GM12865 (cell line): ENCODE measurements at regions not wholly inside any gene's neighbourhood (a gene's known extent, or its start where the extent isn't known, plus 50 kb on each side); places are given as distances from the start of the nearest gene placed in this dataset.

ENCODE experiments used
- DNase-seq: peaks from one replicate; pipeline ENCODE4 v3.0.0; 2010; ENCODE audit warnings: low read depth
- H3K4me3 ChIP-seq: 2 replicates; pipeline ENCODE4 v1.5.1; 2011; ENCODE audit warnings: mild to moderate bottlenecking, low read depth, low read length, control low read depth
- CTCF ChIP-seq: IDR thresholded peaks from 2 replicates; pipeline ENCODE4 v1.5.1; 2011; ENCODE audit warnings: low read length, control low read depth, low read depth, inconsistent platforms; ENCODE audit not compliant: insufficient read depth; ENCODE audit errors: missing control alignments

- peak; percentile 48 for DNase-seq
- no peak for TF ChIP-seq CTCF
- no peak overlapping the region for H3K4me3 ChIP-seq
Observed at GRCh38 chr3:23648996-23649395, 156.8 kb upstream of the UBE2E1 start.

- no peak for DNase-seq
- no peak overlapping the region for H3K4me3 ChIP-seq
- no peak for TF ChIP-seq CTCF
Observed at GRCh38 chr3:23649448-23649847, 156.3 kb upstream of the UBE2E1 start.

- no peak for TF ChIP-seq CTCF
- H3K4me3 ChIP-seq = no peak overlapping the region
- no peak for DNase-seq
Observed at GRCh38 chr3:23650371-23651140, 155.2 kb upstream of the UBE2E1 start.

GRCh38 chr3:23653647-23654525, 151.9 kb upstream of the UBE2E1 start:
- peak; percentile 94 for DNase-seq
- no peak for TF ChIP-seq CTCF
- peak overlapping the region; percentile 47 for H3K4me3 ChIP-seq

- TF ChIP-seq CTCF = no peak
- H3K4me3 ChIP-seq = peak overlapping the region; percentile 47
- peak; percentile 89 for DNase-seq
Observed at GRCh38 chr3:23654571-23654970, 151.2 kb upstream of the UBE2E1 start.

- TF ChIP-seq CTCF = no peak
- no peak overlapping the region for H3K4me3 ChIP-seq
- DNase-seq = no peak
Observed at GRCh38 chr3:23655749-23656148, 150.0 kb upstream of the UBE2E1 start.
